ENCODE measurements at regions not wholly inside any gene's neighbourhood (a gene's known extent, or its start where the extent isn't known, plus 50 kb on each side); places are given as distances from the start of the nearest gene placed in this dataset.

DNA sequence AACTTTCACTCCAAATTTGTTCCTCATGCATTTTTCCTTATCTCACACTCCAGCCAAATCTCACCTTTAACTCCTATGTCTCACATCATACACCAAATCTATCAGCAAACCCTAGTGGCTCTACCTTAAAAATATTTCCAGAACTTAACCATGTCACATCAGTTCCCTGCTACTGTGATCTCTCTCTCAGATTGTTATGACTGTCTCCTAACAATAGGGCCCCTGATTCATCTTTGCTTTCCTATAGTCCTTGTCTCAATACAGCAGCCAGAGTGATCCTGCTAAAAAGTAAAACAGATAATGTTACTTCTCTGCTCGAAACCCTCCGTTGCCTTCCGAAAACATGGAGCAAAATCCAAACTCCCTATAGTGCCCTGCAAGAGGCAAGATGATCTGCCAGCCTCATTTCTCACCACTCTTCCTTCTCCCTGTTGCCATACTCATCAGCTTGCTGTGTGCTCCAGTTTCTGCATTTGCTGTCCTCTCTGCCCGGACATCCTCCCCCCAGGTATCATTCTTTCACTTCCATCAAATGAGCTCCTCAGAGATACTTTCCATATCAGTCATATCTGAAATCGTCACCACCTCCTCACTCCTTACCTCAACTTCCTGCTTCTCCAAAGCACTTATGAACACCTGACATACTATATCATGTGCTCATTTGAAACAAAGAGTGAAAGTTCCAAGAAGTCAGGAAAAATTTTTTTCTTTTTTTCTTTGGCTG lies 293.4 kb upstream of the NR3C2 start:
- DNase-seq (ENCODE audit: insufficient read length, low spot score) = no peak
- FAIRE-seq = no peak
- TF ChIP-seq, protein P1, sequence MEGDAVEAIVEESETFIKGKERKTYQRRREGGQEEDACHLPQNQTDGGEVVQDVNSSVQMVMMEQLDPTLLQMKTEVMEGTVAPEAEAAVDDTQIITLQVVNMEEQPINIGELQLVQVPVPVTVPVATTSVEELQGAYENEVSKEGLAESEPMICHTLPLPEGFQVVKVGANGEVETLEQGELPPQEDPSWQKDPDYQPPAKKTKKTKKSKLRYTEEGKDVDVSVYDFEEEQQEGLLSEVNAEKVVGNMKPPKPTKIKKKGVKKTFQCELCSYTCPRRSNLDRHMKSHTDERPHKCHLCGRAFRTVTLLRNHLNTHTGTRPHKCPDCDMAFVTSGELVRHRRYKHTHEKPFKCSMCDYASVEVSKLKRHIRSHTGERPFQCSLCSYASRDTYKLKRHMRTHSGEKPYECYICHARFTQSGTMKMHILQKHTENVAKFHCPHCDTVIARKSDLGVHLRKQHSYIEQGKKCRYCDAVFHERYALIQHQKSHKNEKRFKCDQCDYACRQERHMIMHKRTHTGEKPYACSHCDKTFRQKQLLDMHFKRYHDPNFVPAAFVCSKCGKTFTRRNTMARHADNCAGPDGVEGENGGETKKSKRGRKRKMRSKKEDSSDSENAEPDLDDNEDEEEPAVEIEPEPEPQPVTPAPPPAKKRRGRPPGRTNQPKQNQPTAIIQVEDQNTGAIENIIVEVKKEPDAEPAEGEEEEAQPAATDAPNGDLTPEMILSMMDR (IDR thresholded peaks at IDR 0.05; ENCODE audit: insufficient read depth, missing control alignments) = no peak

DNA sequence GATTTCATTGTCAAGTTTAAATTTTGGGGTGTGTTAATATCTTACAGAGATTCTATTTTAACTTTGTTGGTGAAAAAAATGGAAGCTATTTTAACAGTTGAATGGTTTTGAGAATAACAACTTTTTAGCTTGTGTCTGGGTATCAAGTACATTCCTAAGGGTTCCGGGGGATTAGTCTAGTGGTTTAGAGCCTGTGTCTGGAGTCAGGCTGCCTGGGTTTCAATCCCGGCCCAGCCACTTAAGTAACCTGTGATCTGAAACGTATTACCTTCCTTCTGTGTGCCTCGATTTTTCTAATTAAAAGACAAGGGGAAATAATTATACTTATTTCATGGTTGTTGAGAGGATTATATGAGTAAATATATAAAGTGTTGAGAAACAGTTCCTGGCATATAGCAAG lies 288.6 kb upstream of the NR3C2 start:
- no peak for FAIRE-seq
- TF ChIP-seq, protein P1 (IDR thresholded peaks at IDR 0.05; ENCODE audit: insufficient read depth, missing control alignments) = no peak
- peak; percentile 20 for DNase-seq (ENCODE audit: insufficient read length, low spot score)

DNA sequence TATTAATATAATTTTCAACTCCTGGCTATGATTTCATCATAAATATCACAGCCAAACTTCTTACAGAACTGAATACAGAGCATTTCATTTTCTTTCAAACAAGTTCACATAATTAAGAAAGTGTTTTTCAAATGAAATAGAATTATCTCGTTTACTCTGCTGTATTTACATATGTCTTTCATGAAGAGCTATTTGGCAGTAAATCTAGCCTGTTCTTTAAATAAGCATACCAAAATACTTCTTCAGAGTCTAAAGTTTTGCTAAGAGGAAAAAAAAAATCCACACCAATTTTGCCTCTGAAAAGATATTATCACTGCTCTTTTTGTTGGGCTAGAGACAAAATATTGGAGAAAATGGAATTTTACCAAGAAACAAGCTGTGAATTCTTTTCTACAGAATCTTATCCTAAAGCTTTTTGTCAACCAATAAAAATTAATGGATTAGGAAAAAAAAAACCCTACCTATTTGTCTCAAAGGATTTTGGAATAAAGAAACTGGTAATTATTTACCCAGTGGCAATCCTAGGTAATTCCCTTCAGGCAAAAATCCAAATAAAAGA lies 287.9 kb upstream of the NR3C2 start:
- FAIRE-seq (no peak), DNase-seq (ENCODE audit: insufficient read length, low spot score) (no peak)
- TF ChIP-seq, protein P1 (IDR thresholded peaks at IDR 0.05; ENCODE audit: insufficient read depth, missing control alignments) = no peak

DNA sequence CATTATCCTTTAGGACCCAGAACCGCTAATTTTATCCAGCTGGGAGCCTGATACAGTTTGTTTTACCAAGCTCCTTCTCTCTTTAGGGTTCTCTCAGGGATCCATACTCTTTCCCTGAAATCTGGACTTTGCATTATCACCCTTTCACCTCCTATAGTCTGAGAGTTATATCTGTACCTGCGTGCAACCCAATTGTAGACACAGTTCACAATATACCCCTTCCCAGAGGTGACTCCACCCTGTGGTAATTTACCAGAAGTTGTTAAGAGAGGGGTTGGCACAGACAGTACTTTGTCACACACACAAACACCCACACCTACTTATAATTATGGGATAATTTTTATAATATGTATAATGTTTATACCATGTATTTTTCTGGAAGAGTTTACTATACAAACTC lies 275.8 kb upstream of the NR3C2 start:
- TF ChIP-seq, protein P1 (IDR thresholded peaks at IDR 0.05; ENCODE audit: insufficient read depth, missing control alignments) = no peak
- DNase-seq (ENCODE audit: insufficient read length, low spot score) = no peak
- FAIRE-seq = no peak

DNA sequence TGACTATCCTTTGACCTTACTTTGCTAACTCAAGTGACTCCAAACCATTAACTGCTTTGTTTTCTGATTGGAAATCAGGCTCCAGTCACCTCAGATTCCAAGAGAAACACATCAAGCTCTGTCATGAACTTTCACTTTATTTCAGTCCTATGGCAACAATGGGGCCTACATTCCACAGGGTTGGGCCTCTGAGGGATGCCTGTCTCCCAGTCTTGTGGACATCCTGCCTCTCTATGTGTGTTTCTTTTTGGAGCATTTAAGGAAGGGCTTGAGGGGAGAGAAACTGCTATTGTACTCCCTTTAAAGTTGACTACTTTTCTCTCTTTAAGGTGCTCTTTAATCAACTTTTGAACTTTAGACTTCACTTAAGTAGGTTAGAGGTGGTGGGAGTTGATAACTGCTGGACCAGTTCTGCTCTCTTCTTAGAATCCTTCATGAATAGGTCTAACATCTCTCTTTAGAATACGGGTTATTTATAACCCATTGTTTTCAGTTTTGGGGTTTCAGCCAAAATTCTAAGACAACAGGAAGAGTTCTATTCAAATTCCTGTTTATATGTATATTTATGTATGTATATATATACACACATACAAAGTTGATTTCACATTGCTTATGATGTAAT lies 274.3 kb upstream of the NR3C2 start:
- DNase-seq (ENCODE audit: insufficient read length, low spot score) (no peak), FAIRE-seq (no peak)
- TF ChIP-seq, protein P1 (IDR thresholded peaks at IDR 0.05; ENCODE audit: insufficient read depth, missing control alignments) = no peak

DNA sequence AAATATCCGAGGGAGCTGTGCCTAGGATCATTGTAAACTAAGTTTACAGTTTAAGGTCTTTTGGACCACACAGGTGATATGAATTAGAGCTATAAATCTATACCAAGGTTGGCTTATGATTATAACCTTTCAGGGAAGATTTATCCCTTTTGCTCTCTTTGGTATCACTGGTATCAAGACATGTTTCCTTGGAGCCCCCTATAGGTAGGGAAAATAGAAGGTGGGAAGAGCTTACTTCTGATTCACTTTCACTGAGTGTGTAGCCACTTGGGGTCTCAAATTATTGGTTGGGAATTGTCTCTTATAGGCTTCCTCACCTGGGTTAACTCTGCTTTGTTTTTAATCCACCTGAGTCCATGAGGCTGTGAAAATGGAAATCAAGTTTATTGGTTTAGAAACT lies 262.1 kb upstream of the NR3C2 start:
- DNase-seq (ENCODE audit: insufficient read length, low spot score) (no peak), FAIRE-seq (no peak)
- TF ChIP-seq, protein P1 (IDR thresholded peaks at IDR 0.05; ENCODE audit: insufficient read depth, missing control alignments) = peak; percentile 23

DNA sequence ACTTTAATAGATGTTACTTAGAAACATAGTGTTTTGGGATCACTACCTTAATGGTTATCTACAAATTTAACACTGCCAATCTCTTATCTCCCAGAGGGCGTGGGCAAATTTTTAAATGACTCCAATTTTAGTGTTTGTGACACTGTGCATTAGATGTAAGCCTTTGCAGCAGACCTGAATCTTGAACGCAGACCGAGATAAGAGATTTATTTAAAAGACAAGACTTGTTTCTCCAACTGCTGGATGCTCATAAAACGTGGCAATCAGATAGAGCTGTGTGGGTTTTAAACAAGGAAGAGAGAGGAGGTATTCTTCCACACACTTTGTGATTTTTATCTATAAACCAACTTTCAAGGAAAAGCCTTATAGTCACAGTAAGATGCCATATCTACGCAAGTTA lies 252.5 kb upstream of the NR3C2 start:
- FAIRE-seq (no peak), DNase-seq (ENCODE audit: insufficient read length, low spot score) (no peak)
- TF ChIP-seq, protein P1 (IDR thresholded peaks at IDR 0.05; ENCODE audit: insufficient read depth, missing control alignments) = no peak
